ENCODE measurements at regions not wholly inside any gene's neighbourhood (a gene's known extent, or its start where the extent isn't known, plus 50 kb on each side); places are given as distances from the start of the nearest gene placed in this dataset.
"Not testable (repeated sequence)": the region's sequence is repeated elsewhere in the genome, so short reads cannot be mapped to it uniquely, and the experiment has no call there.

DNA sequence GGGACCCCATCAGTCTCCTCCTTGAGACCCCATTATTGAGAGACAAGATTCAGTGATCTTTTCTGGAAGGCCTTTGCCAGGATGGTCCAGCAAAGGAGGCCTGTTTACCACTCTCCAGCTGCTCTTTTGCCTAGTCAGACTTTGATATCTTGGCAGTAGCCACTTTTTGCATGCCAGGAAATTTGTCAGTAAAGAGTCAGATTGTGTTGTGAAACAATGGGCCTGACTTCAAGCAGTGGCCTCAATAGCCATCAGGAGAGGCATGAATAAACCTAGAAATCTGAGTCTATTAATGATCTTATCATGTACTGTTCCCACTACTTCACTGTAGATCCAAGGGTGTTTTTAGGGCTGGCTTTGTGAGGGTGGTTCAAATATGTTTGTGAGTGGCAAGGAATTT lies 479.4 kb downstream of the JRKL start:
- DNase-seq (ENCODE audit: extremely low spot score): no peak
- no peak for TF ChIP-seq HDGF (IDR thresholded peaks at IDR 0.05; ENCODE audit: borderline replicate concordance)
- no peak for TF ChIP-seq NFRKB (IDR thresholded peaks at IDR 0.05)
- TF ChIP-seq, protein P1, sequence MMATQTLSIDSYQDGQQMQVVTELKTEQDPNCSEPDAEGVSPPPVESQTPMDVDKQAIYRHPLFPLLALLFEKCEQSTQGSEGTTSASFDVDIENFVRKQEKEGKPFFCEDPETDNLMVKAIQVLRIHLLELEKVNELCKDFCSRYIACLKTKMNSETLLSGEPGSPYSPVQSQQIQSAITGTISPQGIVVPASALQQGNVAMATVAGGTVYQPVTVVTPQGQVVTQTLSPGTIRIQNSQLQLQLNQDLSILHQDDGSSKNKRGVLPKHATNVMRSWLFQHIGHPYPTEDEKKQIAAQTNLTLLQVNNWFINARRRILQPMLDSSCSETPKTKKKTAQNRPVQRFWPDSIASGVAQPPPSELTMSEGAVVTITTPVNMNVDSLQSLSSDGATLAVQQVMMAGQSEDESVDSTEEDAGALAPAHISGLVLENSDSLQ (IDR thresholded peaks at IDR 0.05): no peak
- TF ChIP-seq ARNT (IDR thresholded peaks at IDR 0.05): no peak
- TF ChIP-seq ELF4 (IDR thresholded peaks at IDR 0.05): no peak
- no peak for TF ChIP-seq FOXM1 (IDR thresholded peaks at IDR 0.05; ENCODE audit: borderline replicate concordance)
- TF ChIP-seq SP1 (IDR thresholded peaks at IDR 0.05): no peak
- TF ChIP-seq SUZ12 (IDR thresholded peaks at IDR 0.05): no peak
- TF ChIP-seq CTBP1 (IDR thresholded peaks at IDR 0.05; ENCODE audit: borderline replicate concordance): no peak
- TF ChIP-seq L3MBTL2 (conservative IDR thresholded peaks at IDR 0.05): no peak
- ChIA-PET CTCF (no interaction called here), POLR2A (no interaction called here)

DNA sequence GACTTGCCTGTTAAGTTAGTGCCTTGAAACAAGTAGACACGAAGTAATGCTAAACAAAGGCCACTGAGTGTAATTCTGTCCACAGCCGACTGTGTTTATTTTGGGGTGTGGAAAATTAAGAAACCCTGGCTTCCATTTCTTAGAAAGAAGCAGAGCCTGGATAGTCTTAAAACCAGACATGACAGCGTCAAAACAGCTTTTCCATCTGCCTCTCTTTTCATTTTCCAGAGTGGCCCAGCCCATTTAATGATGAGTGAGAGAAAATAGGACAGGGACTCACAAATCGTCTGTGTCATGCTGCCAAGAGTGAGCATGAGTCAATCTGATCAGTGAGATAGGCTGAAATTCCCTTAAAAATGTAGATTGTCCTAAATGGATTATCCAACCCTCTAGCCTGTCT lies 485.9 kb downstream of the JRKL start:
- ChIA-PET POLR2A (no interaction called here), CTCF (no interaction called here)
- no peak for TF ChIP-seq L3MBTL2 (conservative IDR thresholded peaks at IDR 0.05)
- no peak for TF ChIP-seq FOXM1 (IDR thresholded peaks at IDR 0.05; ENCODE audit: borderline replicate concordance)
- no peak for TF ChIP-seq HDGF (IDR thresholded peaks at IDR 0.05; ENCODE audit: borderline replicate concordance)
- no peak for TF ChIP-seq ELF4 (IDR thresholded peaks at IDR 0.05)
- TF ChIP-seq FOXA1 (IDR thresholded peaks at IDR 0.05): no peak
- TF ChIP-seq, protein P1 (IDR thresholded peaks at IDR 0.05): no peak
- TF ChIP-seq FOXK2 (IDR thresholded peaks at IDR 0.05): no peak
- no peak for TF ChIP-seq NFRKB (IDR thresholded peaks at IDR 0.05)
- no peak for TF ChIP-seq TARDBP (IDR thresholded peaks at IDR 0.05)
- TF ChIP-seq SP1 (IDR thresholded peaks at IDR 0.05): no peak
- no peak for DNase-seq (ENCODE audit: extremely low spot score)

DNA sequence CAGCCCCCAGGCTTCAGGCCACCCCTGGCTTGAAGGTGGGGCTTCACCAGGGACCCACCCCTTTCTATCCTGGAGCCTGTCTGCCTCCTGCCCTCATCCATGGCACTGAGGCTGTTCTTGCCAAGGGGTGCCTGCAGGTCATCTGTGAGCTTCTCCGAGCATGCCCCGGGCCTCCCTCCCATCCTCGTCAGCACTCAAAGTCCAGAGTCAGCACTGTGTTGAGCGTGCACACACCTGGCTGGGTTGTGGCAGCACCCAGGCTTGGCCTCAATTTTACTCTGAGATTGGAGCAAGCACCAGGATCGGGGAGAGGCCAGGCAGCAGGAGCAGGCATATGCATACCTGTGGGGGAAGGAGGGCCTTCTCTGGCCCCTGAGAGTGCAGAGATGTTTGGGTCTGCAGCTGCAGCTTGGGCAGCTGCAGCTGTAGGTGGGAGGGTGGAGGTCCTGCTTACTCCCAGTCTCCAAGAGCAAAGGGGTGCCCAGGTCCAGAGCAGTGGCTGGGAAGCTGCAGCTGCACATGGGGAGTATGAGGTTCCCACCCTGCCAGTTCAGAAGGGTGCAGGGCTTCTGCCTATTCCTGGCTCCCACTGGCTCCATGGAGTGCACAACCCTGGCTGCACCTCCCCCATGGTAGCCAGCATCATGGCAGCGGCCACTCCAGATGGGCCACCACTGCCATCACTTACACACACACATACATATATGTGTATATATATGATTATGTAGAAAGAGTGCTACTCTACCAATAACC lies 488.7 kb downstream of the JRKL start:
- ChIA-PET CTCF (no interaction called here), POLR2A (no interaction called here)
- DNase-seq (ENCODE audit: extremely low spot score): no peak
- TF ChIP-seq FOXA1 (IDR thresholded peaks at IDR 0.05) (no peak), ELF4 (IDR thresholded peaks at IDR 0.05) (no peak), ZNF384 (IDR thresholded peaks at IDR 0.05) (no peak), FOXM1 (IDR thresholded peaks at IDR 0.05; ENCODE audit: borderline replicate concordance) (no peak), SUZ12 (IDR thresholded peaks at IDR 0.05) (no peak), BHLHE40 (IDR thresholded peaks at IDR 0.05; ENCODE audit: borderline replicate concordance) (no peak), FOXK2 (IDR thresholded peaks at IDR 0.05) (no peak)

DNA sequence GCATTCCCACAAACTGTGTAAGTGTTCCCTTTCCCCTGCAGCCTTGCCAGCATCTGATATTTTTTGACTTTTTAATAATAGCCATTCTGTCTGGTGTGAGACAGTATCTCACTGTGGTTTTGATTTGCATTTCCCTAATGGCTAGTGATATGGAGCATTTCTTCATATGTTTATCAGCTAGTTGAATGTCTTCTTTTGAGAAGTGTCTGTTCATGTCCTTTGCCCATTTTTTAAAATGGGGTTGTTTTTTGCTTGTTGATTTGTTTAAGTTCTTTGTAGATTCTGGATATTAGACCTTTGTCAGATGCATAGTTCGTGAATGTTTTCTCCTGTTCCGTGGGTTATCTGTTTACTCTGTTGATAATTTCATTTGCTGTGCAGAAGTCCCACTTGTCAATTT lies 492.8 kb downstream of the JRKL start:
- CTCF ChIA-PET: interaction anchor here (0.7 kb wide), 1 partner anchor 11 kb away, joined by 3 read pairs; no protein-coding TSS in a partner anchor
- DNase-seq (ENCODE audit: extremely low spot score); POLR2A ChIA-PET: not testable (repeated sequence)

DNA sequence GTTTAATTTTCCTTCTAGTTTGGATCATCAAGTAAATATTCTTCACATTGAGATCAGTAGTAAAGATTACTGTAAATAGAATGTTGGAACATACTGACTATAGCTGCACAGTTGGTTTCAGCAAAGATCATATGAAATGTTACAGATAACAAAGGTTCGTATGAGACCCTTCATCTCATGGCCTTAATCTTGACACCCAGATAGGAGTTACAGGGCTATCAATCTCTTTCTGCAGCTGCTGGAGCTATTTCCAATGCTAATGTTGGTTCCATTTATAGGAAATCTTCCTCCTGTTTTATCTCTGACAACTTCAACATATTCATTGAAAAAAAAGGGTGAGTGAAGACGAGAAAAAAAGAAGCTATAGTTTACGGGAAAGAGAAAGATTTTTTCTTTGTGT lies 495.6 kb downstream of the JRKL start:
- CTCF ChIA-PET: no interaction called here
- POLR2A ChIA-PET: no interaction called here
- no peak for DNase-seq (ENCODE audit: extremely low spot score)
- TF ChIP-seq, protein P1 (IDR thresholded peaks at IDR 0.05): no peak
- TF ChIP-seq FOXM1 (IDR thresholded peaks at IDR 0.05; ENCODE audit: borderline replicate concordance) (no peak), FOXK2 (IDR thresholded peaks at IDR 0.05) (no peak), NFRKB (IDR thresholded peaks at IDR 0.05) (no peak), BHLHE40 (IDR thresholded peaks at IDR 0.05; ENCODE audit: borderline replicate concordance) (no peak), ZNF384 (IDR thresholded peaks at IDR 0.05) (no peak), FOXA1 (IDR thresholded peaks at IDR 0.05) (no peak), ARNT (IDR thresholded peaks at IDR 0.05) (no peak), TARDBP (IDR thresholded peaks at IDR 0.05) (no peak), HDGF (IDR thresholded peaks at IDR 0.05; ENCODE audit: borderline replicate concordance) (no peak), SP1 (IDR thresholded peaks at IDR 0.05) (no peak), ELF4 (IDR thresholded peaks at IDR 0.05) (no peak), L3MBTL2 (conservative IDR thresholded peaks at IDR 0.05) (no peak), CTBP1 (IDR thresholded peaks at IDR 0.05; ENCODE audit: borderline replicate concordance) (no peak), LEF1 (IDR thresholded peaks at IDR 0.05; ENCODE audit: borderline replicate concordance) (no peak), SUZ12 (IDR thresholded peaks at IDR 0.05) (no peak)

DNA sequence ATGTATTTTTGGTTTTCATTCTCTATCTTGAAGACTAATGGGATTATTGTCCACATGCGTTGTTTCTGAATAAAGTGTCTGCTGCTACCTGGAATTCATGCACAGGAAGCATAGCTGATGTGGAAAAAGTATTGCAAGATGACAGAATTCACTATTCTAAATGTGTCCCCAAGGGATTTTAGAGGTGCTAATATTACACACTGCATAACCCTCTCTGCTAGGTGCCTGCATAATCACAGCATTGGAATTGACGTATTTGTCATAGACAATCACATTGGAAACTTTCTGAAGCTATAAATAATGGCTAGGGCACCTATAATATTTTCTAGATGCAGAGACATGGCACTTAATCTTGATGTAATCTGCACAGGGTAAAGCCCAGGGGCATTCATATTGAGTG lies 496.1 kb downstream of the JRKL start:
- no peak for DNase-seq (ENCODE audit: extremely low spot score)
- ChIA-PET POLR2A (no interaction called here), CTCF (no interaction called here)
- no peak for TF ChIP-seq HDGF (IDR thresholded peaks at IDR 0.05; ENCODE audit: borderline replicate concordance)
- TF ChIP-seq NFRKB (IDR thresholded peaks at IDR 0.05): no peak
- no peak for TF ChIP-seq LEF1 (IDR thresholded peaks at IDR 0.05; ENCODE audit: borderline replicate concordance)

DNA sequence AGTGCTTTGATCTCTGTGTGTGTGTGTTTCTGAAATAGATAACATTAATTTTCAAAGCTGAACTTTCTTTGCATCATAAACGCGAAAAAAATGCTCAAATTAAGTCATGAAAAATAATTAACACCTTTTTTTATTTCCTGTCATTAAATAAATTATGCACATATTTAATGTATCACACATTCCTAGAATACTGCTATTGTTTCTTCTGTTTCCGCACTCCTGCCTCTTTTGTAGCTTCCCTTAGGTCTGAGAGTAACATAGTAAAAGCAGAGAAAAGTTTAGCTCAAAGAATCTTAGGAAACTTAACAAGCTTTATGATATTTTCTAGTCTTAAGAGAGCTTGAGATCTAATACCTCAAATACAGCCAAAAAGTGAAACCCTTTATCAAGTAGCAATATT lies 504.2 kb downstream of the JRKL start:
- ChIA-PET POLR2A (no interaction called here), CTCF (interaction anchor here (0.5 kb wide), 1 partner anchor 11 kb away, joined by 3 read pairs; no protein-coding TSS in a partner anchor)
- TF ChIP-seq ZNF384 (IDR thresholded peaks at IDR 0.05) (no peak), TARDBP (IDR thresholded peaks at IDR 0.05) (no peak), CTBP1 (IDR thresholded peaks at IDR 0.05; ENCODE audit: borderline replicate concordance) (no peak), FOXK2 (IDR thresholded peaks at IDR 0.05) (no peak), ELF4 (IDR thresholded peaks at IDR 0.05) (no peak), FOXM1 (IDR thresholded peaks at IDR 0.05; ENCODE audit: borderline replicate concordance) (no peak), HDGF (IDR thresholded peaks at IDR 0.05; ENCODE audit: borderline replicate concordance) (no peak), FOXA1 (IDR thresholded peaks at IDR 0.05) (no peak), NFRKB (IDR thresholded peaks at IDR 0.05) (no peak), L3MBTL2 (conservative IDR thresholded peaks at IDR 0.05) (no peak), BHLHE40 (IDR thresholded peaks at IDR 0.05; ENCODE audit: borderline replicate concordance) (no peak)
- TF ChIP-seq, protein P1 (IDR thresholded peaks at IDR 0.05): no peak
- DNase-seq (ENCODE audit: extremely low spot score): no peak
